ENCODE measurements at regions not wholly inside any gene's neighbourhood (a gene's known extent, or its start where the extent isn't known, plus 50 kb on each side); places are given as distances from the start of the nearest gene placed in this dataset.
A peak's percentile ranks its signal among the peaks of the same experiment; 100 is the strongest.

GRCh38 chr1:232687728-232688127 is 57.8 kb upstream of the SIPA1L2 start:
- Histone ChIP-seq H3K23ac (ENCODE audit: low read length in 2 of 2) (no peak overlapping the region), H3K79me1 (replicated peaks; ENCODE audit: low read length, poor library complexity, severe bottlenecking) (no peaks in the 10 kb centered on the region), H3K9me3 (ENCODE audit: control insufficient read depth, low read length) (no peaks in the 10 kb centered on the region), H3K4ac (ENCODE audit: low read depth in 1 of 2, low read length in 2 of 2) (no peak overlapping the region), H2BK120ac (ENCODE audit: low read depth, low read length) (no peak overlapping the region), H3K4me2 (ENCODE audit: low read length, poor library complexity, severe bottlenecking) (no peak overlapping the region), H3K36me3 (ENCODE audit: control insufficient read depth in 1 of 2, insufficient read depth in 2 of 2, low read depth in 1 of 2, low read length in 2 of 2) (no peaks in the 10 kb centered on the region), H2BK5ac (ENCODE audit: low read depth, low read length, poor library complexity, severe bottlenecking) (no peak overlapping the region), H3K4me3 (ENCODE audit: insufficient read depth in 1 of 2, low read depth in 1 of 2, low read length in 2 of 2) (no peak overlapping the region), H2AFZ (ENCODE audit: low read depth, low read length) (no peak overlapping the region), H3K27me3 (ENCODE audit: control insufficient read depth in 1 of 2, insufficient read depth in 1 of 2, low read length in 2 of 2) (no peaks in the 10 kb centered on the region), H2BK12ac (ENCODE audit: low read length in 2 of 2) (no peak overlapping the region), H3K18ac (ENCODE audit: low read depth in 1 of 2, low read length in 2 of 2) (no peak overlapping the region), H3K27ac (ENCODE audit: low read length, poor library complexity, severe bottlenecking) (no peak overlapping the region), H3K9ac (ENCODE audit: low read length) (no peak overlapping the region), H3K4me1 (ENCODE audit: control insufficient read depth, insufficient read depth, low read depth, low read length) (peaks cover 6% of the 10 kb centered on the region), H2AK5ac (ENCODE audit: low read length, severe bottlenecking) (no peak overlapping the region), H2BK15ac (ENCODE audit: low read depth, poor library complexity, severe bottlenecking) (no peak overlapping the region), H4K8ac (ENCODE audit: low read length) (no peak overlapping the region), H4K91ac (ENCODE audit: low read length) (no peak overlapping the region), H3K14ac (ENCODE audit: low read length in 2 of 2) (no peak overlapping the region)
- DNase-seq: no peak
- WGBS: 99% methylated on average over 3 of the region's 5 CpGs

- H2BK120ac ChIP-seq (ENCODE audit: low read depth, low read length): no peak overlapping the region
- no peak overlapping the region for H2AK5ac ChIP-seq (ENCODE audit: low read length, severe bottlenecking)
- 100% methylated on average over 1 of the region's 2 CpGs for whole genome bisulfite sequencing
- no peak for DNase-seq
- H3K9me3 ChIP-seq (ENCODE audit: control insufficient read depth, low read length): no peaks in the 10 kb centered on the region
- H4K8ac ChIP-seq (ENCODE audit: low read length): no peak overlapping the region
- no peak overlapping the region for H2AFZ ChIP-seq (ENCODE audit: low read depth, low read length)
- H3K36me3 ChIP-seq (ENCODE audit: control insufficient read depth in 1 of 2, insufficient read depth in 2 of 2, low read depth in 1 of 2, low read length in 2 of 2): no peaks in the 10 kb centered on the region
- H4K91ac ChIP-seq (ENCODE audit: low read length): no peak overlapping the region
- H2BK12ac ChIP-seq (ENCODE audit: low read length in 2 of 2): no peak overlapping the region
- H2BK15ac ChIP-seq (ENCODE audit: low read depth, poor library complexity, severe bottlenecking): no peak overlapping the region
- no peaks in the 10 kb centered on the region for H3K27me3 ChIP-seq (ENCODE audit: control insufficient read depth in 1 of 2, insufficient read depth in 1 of 2, low read length in 2 of 2)
- no peak overlapping the region for H3K27ac ChIP-seq (ENCODE audit: low read length, poor library complexity, severe bottlenecking)
- H3K23ac ChIP-seq (ENCODE audit: low read length in 2 of 2): no peak overlapping the region
- H3K9ac ChIP-seq (ENCODE audit: low read length): no peak overlapping the region
- H3K4me3 ChIP-seq (ENCODE audit: insufficient read depth in 1 of 2, low read depth in 1 of 2, low read length in 2 of 2): no peak overlapping the region
- no peak overlapping the region for H3K14ac ChIP-seq (ENCODE audit: low read length in 2 of 2)
- H3K4ac ChIP-seq (ENCODE audit: low read depth in 1 of 2, low read length in 2 of 2): no peak overlapping the region
- no peak overlapping the region for H2BK5ac ChIP-seq (ENCODE audit: low read depth, low read length, poor library complexity, severe bottlenecking)
- no peaks in the 10 kb centered on the region for H3K79me1 ChIP-seq (replicated peaks; ENCODE audit: low read length, poor library complexity, severe bottlenecking)
- H3K4me2 ChIP-seq (ENCODE audit: low read length, poor library complexity, severe bottlenecking): no peak overlapping the region
- H3K4me1 ChIP-seq (ENCODE audit: control insufficient read depth, insufficient read depth, low read depth, low read length): peaks cover 6% of the 10 kb centered on the region
- H3K18ac ChIP-seq (ENCODE audit: low read depth in 1 of 2, low read length in 2 of 2): no peak overlapping the region
Observed at GRCh38 chr1:232688398-232688797, 58.5 kb upstream of the SIPA1L2 start.

GRCh38 chr1:232689711-232690110 is 59.8 kb upstream of the SIPA1L2 start:
- H3K9ac ChIP-seq (ENCODE audit: low read length): peak overlapping the region; percentile 71
- no peaks in the 10 kb centered on the region for H3K36me3 ChIP-seq (ENCODE audit: control insufficient read depth in 1 of 2, insufficient read depth in 2 of 2, low read depth in 1 of 2, low read length in 2 of 2)
- no peak overlapping the region for H2AFZ ChIP-seq (ENCODE audit: low read depth, low read length)
- DNase-seq: no peak
- H2BK120ac ChIP-seq (ENCODE audit: low read depth, low read length): no peak overlapping the region
- H3K79me1 ChIP-seq (replicated peaks; ENCODE audit: low read length, poor library complexity, severe bottlenecking): no peaks in the 10 kb centered on the region
- H3K4me1 ChIP-seq (ENCODE audit: control insufficient read depth, insufficient read depth, low read depth, low read length): peaks cover 4% of the 10 kb centered on the region
- no peak overlapping the region for H2BK12ac ChIP-seq (ENCODE audit: low read length in 2 of 2)
- no peak overlapping the region for H3K4me2 ChIP-seq (ENCODE audit: low read length, poor library complexity, severe bottlenecking)
- H3K27me3 ChIP-seq (ENCODE audit: control insufficient read depth in 1 of 2, insufficient read depth in 1 of 2, low read length in 2 of 2): peaks cover 0 to 4% of the 10 kb centered on the region in 2 experiments
- H3K14ac ChIP-seq (ENCODE audit: low read length in 2 of 2): no peak overlapping the region
- H3K27ac ChIP-seq (ENCODE audit: low read length, poor library complexity, severe bottlenecking): no peak overlapping the region
- H3K4ac ChIP-seq (ENCODE audit: low read depth in 1 of 2, low read length in 2 of 2): no peak overlapping the region
- 88% methylated on average over 2 of the region's 3 CpGs for WGBS
- H2BK5ac ChIP-seq (ENCODE audit: low read depth, low read length, poor library complexity, severe bottlenecking): no peak overlapping the region
- no peak overlapping the region for H3K18ac ChIP-seq (ENCODE audit: low read depth in 1 of 2, low read length in 2 of 2)
- no peak overlapping the region for H4K91ac ChIP-seq (ENCODE audit: low read length)
- no peak overlapping the region for H4K8ac ChIP-seq (ENCODE audit: low read length)
- no peak overlapping the region for H2BK15ac ChIP-seq (ENCODE audit: low read depth, poor library complexity, severe bottlenecking)
- H2AK5ac ChIP-seq (ENCODE audit: low read length, severe bottlenecking): no peak overlapping the region
- no peak overlapping the region for H3K23ac ChIP-seq (ENCODE audit: low read length in 2 of 2)
- no peaks in the 10 kb centered on the region for H3K9me3 ChIP-seq (ENCODE audit: control insufficient read depth, low read length)
- no peak overlapping the region for H3K4me3 ChIP-seq (ENCODE audit: insufficient read depth in 1 of 2, low read depth in 1 of 2, low read length in 2 of 2)

- no peak overlapping the region for H2AK5ac ChIP-seq (ENCODE audit: low read length, severe bottlenecking)
- no peak overlapping the region for H4K8ac ChIP-seq (ENCODE audit: low read length)
- no peak overlapping the region for H2BK120ac ChIP-seq (ENCODE audit: low read depth, low read length)
- H2BK12ac ChIP-seq (ENCODE audit: low read length in 2 of 2): no peak overlapping the region
- 86% methylated on average over 7 of the region's 8 CpGs for WGBS
- no peak overlapping the region for H3K14ac ChIP-seq (ENCODE audit: low read length in 2 of 2)
- no peaks in the 10 kb centered on the region for H3K79me1 ChIP-seq (replicated peaks; ENCODE audit: low read length, poor library complexity, severe bottlenecking)
- peaks cover 0 to 4% of the 10 kb centered on the region in 2 experiments for H3K27me3 ChIP-seq (ENCODE audit: control insufficient read depth in 1 of 2, insufficient read depth in 1 of 2, low read length in 2 of 2)
- no peak overlapping the region for H3K4ac ChIP-seq (ENCODE audit: low read depth in 1 of 2, low read length in 2 of 2)
- no peak overlapping the region for H3K23ac ChIP-seq (ENCODE audit: low read length in 2 of 2)
- H3K36me3 ChIP-seq (ENCODE audit: control insufficient read depth in 1 of 2, insufficient read depth in 2 of 2, low read depth in 1 of 2, low read length in 2 of 2): no peaks in the 10 kb centered on the region
- H2AFZ ChIP-seq (ENCODE audit: low read depth, low read length): no peak overlapping the region
- no peak overlapping the region for H3K27ac ChIP-seq (ENCODE audit: low read length, poor library complexity, severe bottlenecking)
- no peak overlapping the region for H2BK5ac ChIP-seq (ENCODE audit: low read depth, low read length, poor library complexity, severe bottlenecking)
- peak overlapping the region; percentile 71 for H3K9ac ChIP-seq (ENCODE audit: low read length)
- no peak for DNase-seq
- H3K9me3 ChIP-seq (ENCODE audit: control insufficient read depth, low read length): no peaks in the 10 kb centered on the region
- H4K91ac ChIP-seq (ENCODE audit: low read length): no peak overlapping the region
- H3K4me1 ChIP-seq (ENCODE audit: control insufficient read depth, insufficient read depth, low read depth, low read length): no peaks in the 10 kb centered on the region
- H3K4me2 ChIP-seq (ENCODE audit: low read length, poor library complexity, severe bottlenecking): no peak overlapping the region
- no peak overlapping the region for H2BK15ac ChIP-seq (ENCODE audit: low read depth, poor library complexity, severe bottlenecking)
- peak overlapping the region in 1 of 2 experiments; percentile 59 for H3K4me3 ChIP-seq (ENCODE audit: insufficient read depth in 1 of 2, low read depth in 1 of 2, low read length in 2 of 2)
- no peak overlapping the region for H3K18ac ChIP-seq (ENCODE audit: low read depth in 1 of 2, low read length in 2 of 2)
Observed at GRCh38 chr1:232690285-232690935, 60.5 kb upstream of the SIPA1L2 start.
